NCI-H146 (cell line): ENCODE measurements at regions not wholly inside any gene's neighbourhood (a gene's known extent, or its start where the extent isn't known, plus 50 kb on each side); places are given as distances from the start of the nearest gene placed in this dataset.
A peak's percentile ranks its signal among the peaks of the same experiment; 100 is the strongest.
"Not testable (repeated sequence)": the region's sequence is repeated elsewhere in the genome, so short reads cannot be mapped to it uniquely, and the experiment has no call there.

Source experiments
- DNase-seq: peaks from one replicate; lab custom pipeline; 2025; lab: John Stamatoyannopoulos, UW

DNA sequence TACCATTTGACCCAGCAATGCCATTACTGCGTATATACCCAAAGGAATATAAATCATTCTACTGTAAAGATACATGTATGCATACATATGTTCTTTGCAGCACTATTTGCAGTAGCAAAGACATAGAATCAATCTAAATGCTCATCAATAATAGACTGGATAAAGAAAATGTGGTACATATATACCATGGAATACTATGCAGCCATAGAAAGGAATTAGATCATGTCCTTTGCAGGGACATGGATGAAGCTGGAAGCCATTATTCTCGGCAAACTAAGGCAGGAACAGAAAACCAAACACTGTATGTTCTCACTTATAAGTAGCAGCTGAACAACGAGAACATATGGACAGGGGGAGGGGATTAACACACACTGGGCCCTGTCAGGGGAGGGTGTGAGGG, 54.8 kb upstream of the ZNF30 start:
- not testable (repeated sequence) for DNase-seq

DNA sequence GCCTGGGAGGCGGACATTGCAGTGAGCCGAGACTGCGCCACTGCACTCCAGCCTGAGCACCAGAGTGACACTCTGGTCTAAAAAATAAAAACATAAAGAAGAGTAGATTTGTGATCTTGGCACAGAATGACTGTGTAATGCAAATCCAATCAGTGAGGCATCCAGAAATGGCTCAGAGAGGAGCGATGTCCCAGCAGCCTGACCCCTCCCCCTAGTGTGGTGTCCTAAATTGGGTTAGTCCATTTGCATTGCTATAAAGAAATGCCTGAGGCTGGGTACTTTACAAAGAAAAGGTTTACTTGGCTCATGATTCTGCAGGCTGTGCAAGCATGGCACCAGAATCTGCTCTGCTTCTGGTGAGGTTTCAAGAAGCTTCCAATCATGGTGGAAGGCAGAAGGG, 59.1 kb upstream of the ZNF30 start:
- no peak for DNase-seq

DNA sequence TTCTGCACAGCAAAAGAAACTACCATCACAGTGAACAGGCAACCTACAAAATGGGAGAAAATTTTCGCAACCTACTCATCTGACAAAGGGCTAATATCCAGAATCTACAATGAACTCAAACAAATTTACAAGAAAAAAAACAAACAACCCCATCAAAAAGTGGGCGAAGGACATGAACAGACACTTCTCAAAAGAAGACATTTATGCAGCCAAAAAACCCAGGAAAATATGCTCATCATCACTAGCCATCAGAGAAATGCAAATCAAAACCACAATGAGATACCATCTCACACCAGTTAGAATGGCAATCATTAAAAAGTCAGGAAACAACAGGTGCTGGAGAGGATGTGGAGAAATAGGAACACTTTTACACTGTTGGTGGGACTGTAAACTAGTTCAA, 61.5 kb upstream of the ZNF30 start:
- not testable (repeated sequence) for DNase-seq

DNA sequence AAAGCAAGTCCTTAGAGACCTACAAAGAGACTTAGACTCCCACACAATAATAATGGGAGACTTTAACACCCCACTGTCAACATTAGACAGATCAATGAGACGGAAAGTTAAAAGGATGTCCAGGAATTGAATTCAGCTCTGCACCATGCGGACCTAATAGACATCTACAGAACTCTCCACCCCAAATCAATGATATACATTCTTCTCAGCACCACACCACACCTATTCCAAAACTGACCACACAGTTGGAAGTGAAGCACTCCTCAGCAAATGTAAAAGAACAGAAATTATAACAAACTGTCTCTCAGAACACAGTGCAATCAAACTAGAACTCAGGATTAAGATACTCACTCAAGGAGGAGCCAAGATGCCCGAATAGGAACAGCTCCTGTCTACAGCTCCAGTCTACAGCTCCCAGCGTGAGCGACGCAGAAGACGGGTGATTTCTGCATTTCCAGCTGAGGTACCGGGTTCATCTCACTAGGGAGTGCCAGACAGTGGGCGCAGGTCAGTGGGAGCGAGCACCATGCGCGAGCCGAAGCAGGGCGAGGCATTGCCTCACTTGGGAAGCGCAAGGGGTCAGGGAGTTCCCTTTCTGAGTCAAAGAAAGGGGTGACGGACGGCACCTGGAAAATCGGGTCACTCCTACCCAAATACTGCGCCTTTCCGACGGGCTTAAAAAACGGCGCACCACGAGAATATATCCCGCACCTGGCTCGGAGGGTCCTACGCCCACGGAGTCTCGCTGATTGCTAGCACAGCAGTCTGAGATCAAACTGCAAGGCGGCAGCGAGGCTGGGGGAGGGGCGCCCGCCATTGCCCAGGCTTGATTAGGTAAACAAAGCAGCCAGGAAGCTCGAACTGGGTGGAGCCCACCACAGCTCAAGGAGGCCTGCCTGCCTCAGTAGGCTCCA, 66.6 kb upstream of the ZNF30 start:
- not testable (repeated sequence) for DNase-seq

DNA sequence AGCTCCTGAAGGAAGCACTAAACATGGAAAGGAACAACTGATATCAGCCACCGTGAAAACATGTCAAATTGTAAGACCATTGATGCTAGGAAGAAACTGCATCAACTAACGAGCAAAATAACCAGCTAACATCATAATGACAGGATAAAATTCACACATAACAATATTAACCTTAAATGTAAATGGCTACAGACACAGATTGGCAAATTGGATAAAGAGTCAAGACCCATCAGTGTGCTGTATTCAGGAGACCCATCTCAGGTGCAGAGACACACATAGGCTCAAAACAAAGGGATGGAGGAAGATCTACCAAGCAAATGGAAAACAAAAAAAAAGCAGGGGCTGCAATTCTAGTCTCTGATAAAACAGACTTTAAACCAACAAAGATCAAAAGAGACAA, 67.4 kb upstream of the ZNF30 start:
- DNase-seq = not testable (repeated sequence)

DNA sequence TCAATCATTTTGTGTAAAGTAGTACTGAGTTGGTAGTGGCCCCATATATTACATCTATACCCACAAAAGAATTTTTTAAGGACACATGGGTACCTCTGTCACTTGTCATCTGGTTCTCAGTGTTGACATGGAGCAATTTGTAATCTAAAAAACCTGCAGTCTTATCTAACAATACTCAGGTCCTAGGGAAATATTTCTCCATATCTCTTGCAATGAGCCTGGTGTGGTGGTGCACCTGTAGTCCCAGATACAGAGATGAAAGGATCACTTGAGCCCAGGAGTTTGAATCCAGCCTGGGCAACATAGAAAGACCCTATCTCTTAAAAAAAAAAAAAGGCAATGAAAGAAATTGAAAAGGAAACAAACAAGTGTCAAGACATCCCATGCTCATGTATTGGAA, 70.7 kb upstream of the ZNF30 start:
- DNase-seq = no peak

DNA sequence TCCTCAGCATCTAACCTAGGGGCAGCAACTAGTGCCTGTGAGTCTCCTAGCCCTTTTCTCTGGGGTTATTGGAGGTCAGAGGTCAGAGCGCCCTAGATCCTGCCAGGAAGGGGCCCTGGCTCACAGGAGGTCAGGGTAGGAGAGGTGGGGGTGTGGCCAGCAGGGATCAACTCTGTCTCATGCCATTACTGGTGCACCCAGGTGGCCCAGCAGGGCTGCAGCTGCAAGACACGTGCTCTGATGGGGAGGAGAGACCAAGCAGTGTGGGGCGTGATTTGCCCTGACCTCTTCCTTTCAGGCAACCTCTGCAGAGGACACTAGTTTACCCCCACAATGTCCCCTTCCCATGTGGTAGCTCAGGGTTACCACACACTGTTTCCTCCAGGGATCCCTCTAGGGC, 73.3 kb upstream of the ZNF30 start:
- DNase-seq = no peak

DNA sequence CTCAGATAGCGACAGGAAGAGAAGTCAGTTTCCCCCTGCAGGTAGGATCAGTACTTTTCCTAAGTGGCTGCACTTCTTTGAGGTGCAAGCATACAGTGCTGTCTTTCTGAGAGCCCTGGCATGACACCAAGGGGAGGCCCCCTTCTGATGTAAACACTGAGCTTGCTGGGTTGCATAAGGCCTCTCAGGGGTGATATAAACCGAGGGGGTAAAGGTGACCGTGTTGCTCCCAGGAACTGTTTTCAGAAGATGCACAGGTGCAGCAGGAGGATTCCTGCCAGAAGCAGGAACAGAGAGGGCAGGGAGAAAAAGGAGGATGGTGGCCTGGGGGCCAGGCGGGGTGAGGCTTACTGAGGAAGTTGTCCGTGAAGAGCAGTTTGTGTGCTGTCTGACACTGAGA, 74.0 kb upstream of the ZNF30 start:
- DNase-seq = no peak

DNA sequence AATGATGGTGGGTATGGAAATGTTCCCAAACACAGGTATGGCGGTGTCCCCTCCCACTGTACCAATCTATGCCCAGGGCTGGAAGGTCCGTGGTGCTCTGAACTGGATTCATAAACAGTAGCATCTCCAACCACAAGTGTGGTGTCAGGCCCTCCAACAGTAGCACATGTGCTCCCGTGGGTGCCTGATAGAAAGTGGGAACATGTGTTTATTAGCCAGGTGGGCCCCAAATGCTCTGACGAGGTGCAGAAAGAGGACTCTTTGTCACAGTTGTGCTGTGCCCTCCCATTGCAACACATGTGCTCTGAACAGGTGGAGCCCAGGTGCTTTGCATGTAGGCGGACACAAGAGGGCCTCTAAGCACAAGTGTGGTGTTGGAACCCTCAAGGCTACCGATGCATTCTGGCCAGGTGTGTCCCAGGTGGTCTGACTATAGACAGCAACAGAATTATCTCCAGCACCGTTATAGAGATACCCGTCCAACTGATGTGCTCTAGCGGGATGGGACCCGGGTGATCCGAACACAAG, 75.4 kb upstream of the ZNF30 start:
- DNase-seq = peak; percentile 6

DNA sequence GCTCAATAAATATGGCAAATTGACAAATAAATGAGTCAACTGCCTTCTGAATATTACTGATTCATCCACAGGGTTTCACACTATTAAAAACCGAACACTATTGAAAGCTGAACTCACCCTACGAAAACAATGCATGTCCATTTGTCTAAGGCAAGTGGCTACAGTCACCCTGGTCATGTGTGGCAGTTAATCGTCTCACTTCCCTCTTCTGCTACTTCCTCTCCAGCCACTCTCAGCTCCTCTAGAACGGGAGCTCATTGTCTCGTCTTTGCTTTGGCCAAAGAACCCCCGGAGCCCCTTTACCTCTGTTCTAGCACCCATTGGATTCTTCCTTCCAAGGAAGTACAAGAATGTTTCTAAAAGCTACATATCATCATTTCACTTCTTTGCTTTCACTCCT, 74.4 kb upstream of the ZNF599 start:
- no peak for DNase-seq

DNA sequence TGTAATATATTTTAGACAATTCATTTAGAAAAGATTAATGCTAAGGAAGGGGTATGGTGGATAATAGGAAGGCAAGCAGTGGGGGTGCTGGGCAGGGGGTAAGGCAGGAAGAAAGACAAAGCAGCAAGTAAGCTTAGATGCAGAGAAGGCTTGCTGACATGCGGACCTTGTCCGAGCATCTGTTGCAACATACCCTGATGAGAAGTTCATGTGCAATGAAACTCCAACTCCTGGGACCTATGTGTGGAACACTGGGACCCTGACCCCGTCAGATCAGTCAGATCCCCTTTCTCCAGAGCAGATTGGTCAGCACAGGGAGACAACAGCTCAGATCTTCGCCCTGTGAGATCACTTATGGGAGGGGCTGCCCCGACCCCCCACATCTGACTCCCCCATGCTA, 71.3 kb upstream of the ZNF599 start:
- no peak for DNase-seq

DNA sequence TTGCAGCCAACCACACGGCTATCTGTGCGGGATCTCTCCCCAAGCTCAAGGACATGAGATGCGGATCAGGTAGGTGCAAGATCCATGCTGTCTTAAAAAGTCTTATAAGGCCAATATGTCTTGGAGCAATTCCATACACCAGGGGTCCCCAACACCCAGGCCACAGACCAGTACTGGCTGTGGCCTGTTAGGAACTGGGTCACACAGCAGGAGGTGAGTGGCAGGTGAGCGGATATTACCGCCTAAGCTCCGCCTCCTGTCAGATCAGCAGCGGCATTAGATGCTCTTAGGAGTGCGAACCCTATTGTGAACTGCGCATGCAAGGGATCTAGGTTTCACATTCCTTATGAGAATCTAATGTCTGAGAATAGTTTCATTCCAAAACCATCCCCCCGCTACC, 68.8 kb upstream of the ZNF599 start:
- no peak for DNase-seq

DNA sequence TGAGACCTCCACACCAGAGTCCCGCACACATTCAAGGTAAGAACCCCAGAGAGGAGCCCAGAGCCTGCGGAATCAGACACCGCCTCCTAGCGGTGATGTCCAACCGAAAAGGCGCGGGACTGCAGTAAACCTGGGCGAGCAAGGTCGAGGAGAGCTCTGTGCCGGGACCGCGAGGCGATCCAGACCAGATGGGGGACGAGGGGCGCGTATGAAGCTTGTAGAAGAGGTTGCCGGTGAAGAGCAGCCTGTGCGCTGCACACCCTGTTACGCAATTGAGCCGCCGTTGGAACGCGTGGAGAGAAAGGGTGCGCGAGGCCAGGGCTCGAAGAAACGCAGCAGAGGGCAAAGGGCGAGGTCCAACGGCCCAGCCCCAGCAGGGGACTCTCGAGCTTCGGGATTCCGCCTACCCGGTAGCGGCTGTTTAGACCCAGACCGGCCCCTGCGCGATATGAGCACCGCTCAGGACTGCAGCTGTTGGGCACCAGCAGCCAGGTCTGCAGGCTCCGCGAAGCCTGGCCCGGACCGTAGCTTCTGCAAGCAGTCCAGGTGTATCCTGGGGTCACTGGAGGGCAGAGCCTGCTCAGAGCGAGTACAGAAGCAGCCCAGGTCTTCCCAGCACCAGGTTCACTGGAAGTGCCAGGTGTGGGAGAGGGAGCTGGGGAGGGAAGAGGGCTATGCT, 65.9 kb upstream of the ZNF599 start:
- peak; percentile 6 for DNase-seq

DNA sequence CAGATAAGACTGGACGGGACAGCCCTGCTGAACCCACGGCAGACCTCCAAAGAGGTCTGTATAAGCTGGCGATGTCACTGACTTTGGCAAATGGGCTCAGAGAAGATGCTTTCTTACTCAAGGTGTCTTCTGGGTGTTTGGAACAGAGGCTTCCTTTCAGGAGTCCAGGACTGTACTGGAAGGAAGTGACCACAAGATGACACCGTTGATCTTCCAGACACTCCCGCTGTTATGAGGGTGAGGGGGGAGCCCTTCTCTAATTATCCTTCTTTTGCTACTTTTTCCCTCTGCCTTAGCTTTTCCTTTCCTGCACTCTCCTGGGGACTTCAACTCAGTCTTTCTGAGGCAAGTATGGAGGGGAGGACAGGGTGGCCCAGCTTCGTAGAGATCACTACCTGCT, 65.2 kb upstream of the ZNF599 start:
- no peak for DNase-seq

DNA sequence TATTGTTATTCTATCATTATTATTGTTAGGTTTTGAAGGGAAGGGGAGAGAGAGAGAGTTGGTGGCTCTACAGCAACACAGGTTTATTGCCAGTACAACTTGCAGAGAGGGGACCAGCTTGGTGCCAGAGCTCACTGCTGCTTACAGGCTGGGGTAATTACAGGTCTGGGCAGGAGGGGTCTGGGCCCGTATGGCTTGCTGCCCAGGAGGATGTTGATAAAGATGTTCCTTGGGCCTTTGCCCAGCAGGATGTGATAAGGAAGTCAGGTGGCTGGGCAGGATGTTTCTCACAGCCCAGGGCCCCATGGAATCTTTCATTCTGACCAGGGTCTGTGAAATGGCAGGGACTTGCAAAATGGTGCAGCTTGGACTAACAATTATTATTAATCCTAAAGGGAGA, 64.2 kb upstream of the ZNF599 start:
- no peak for DNase-seq

DNA sequence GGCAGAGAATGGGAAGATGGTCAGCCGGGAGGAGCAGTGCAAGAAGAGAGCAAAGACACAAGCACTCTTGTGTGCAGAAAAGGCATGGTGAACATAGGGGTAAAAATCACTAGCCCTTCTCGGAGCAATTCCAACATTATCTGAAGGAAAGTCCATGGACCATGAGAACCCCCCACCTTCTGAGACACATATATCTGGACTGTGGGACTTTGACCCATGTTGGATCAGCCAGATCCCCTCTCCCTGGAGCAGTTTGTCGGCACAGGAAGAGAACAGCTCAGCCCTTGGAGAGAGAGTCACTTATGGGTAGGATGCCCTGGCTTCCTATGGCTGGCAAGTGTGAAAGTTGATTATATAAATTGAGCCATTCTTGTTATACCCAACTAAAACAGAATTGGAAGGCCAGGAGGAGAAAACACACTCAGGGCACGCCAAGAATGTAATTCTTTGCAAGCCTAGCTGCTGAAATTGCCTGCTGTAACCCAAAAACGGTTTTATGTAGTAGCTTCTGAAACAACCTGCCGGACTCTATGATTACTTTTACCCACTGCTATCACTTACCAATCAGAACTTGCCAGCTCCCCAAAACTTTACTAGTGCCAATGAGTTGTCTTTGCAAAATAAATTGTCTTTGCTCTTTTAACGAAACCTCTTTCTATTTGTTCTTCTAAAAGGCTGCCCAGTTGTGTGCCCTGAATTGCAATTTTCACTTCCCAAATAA, 62.8 kb upstream of the ZNF599 start:
- no peak for DNase-seq

DNA sequence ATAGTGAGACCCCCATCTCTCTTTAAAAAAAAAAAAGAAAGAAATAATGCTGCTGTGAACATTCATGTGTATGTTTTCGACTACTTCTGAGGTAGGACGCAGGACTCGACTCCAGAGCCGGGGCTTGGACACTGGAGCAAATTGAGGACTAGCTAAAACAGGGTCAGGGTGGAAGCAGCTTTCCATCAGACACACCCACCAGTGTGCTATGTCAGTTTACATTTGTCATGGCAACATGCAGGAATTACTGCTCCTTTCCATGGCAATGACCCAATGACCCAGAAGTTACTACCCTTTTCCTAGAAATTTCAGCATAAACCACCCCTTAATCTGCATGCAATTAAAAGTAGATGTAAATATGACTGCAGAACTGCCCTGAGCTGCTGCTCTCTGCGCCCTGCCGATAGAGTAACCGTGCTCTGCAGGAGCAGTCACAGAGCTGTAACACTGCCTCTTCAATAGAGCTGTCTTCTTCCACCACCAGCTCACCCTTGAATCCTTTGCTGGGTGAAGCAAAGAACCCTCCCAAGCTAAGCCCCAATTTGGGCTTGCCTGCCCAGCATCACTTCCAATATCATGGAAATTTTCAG, 61.6 kb upstream of the ZNF599 start:
- no peak for DNase-seq

DNA sequence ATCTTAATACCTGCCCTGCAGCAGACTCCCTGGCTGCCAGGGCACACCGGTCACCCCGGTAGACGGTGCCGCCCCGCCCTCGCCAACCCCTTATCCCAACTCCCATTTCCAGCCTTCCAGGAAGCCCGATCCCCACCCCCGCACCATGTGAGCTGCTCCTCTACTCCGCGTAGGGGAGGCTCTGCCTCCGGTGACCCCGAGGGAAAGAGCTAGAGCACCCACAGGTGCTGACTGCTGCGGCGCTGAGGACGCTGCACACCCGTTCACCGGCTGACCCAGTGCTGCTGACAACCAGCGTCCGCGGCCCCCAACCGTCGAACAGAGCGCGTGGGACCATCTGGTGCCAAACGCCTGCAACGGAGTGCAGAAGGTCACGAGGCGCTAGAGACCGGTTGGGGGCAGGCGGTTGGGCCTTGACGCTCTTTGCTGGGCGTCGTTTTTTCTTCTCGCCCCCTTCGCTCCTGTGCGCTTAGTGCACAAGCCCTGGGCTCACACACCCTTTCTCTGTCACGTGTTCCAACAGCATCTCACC, 59.6 kb upstream of the ZNF599 start:
- DNase-seq = no peak

DNA sequence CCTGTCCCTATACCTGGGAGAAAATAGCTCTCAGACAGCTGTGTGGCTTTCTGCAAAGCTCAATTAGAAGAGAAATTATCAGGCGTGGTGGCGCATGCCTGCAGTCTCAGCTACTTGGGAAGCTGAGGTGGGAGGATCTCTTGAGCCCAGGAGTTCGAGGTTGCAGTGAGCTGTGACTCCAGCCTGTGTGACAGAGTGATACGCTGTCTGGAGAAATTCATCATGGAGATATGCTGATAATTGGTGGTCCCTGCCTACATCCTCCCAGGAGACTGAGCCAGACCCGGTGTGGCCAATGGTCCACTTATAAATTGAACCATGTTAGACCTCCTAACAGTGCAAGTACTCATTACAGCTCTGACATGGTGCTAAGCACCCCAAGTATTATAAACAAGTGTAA, 58.7 kb upstream of the ZNF599 start:
- no peak for DNase-seq

DNA sequence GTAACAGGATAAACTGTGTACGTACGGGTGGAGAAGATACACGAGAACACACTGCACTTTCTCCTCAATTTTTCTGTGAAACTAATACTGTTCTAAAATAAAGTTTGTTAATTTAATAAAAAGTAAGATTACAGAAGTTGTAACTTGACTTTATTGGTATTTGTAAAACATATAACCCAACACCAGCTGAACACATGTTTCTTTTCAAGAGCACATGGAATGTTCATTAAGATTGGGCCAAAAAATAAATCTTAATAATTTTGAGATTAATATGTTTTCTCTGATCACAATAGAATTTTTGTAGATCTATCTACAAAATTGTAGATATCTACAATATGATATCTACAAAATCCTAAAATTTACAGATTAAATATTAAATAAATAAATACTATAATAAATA, 55.1 kb upstream of the ZNF599 start:
- DNase-seq = no peak

DNA sequence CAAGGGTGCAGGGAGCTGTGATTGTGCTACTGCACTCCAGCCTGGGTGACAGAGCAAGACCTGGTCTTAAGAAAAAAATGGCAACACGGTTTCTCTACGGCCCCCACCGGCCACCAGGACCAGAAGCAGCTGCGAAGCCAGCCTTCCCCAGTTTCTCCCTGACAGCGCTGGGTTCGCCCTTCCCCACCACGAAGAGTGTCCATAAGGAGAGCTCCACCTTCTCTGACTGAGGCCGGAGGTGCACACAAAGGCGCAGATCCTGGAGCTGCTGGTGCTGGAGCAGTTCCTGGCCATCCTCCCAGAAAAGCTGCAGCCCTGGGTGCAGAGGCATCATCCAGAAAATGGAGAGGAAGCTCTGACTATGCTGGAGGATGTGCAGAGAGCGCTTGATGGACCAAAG, 52.2 kb upstream of the ZNF599 start:
- DNase-seq = no peak

DNA sequence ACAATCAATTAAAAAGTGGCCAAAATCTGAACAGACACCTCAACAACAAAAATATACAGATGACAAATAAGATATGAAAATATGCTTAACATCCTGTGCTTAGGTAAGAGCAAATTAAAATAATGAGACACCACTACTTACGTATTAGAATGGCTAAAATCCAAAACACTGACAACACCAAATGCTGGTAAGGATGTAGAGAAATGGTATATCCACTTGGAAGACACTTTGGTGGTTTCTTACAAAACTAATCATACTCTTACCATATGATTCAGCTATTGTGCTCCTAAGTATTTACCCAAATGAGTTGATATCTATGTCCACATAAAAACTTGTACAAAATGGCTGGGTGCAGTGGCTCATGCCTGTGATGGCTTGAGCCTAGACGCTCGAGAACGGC, 51.7 kb upstream of the ZNF599 start:
- no peak for DNase-seq
